Body of pancreas (tissue), 4 donors: ENCODE measurements at regions not wholly inside any gene's neighbourhood (a gene's known extent, or its start where the extent isn't known, plus 50 kb on each side); places are given as distances from the start of the nearest gene placed in this dataset.

ENCODE experiments used
- POLR2A ChIP-seq, 3 donors: fragments of 450-650 bp; IDR thresholded peaks; one replicate each; pipeline ENCODE4 v1.6.1; 2016; ENCODE audit warnings: antibody characterized with exemption in 3 of 3, mild to moderate bottlenecking in 2 of 3
- TF ChIP-seq, protein P1 (sequence below), 7 experiments: fragments of 450-650 bp in 4 of 7; fragments of 200-600 bp in 3 of 7; sonication (generic) in 3 of 7; IDR thresholded peaks; one replicate each; pipeline ENCODE4 v1.5.1; 2016 to 2019; ENCODE audit warnings: antibody characterized with exemption in 7 of 7

DNA sequence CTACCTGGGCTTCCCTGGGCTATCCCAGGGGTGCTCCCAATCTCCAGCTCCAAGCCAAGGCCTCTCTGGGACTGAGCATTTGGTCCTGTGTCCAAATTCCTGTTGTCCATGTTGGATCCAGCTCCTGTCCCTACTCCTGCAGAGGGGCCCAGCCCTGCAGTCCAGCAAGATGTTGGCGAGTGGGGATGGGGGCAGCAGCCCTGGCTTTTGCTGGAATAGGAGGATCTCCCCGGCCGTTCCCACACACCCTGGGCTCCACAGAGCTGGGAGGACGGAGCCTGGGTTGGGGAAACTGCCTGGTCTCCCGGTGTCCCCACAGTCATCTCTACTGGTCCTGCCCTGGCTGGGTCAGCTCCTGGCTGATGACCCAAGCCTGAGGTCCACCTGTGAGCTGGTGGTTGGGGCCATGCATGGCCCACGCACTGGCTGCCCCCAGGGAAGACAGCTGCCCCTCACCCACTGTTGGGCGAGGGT is 219.6 kb upstream of the C14orf180 start:
- TF ChIP-seq, protein P1, sequence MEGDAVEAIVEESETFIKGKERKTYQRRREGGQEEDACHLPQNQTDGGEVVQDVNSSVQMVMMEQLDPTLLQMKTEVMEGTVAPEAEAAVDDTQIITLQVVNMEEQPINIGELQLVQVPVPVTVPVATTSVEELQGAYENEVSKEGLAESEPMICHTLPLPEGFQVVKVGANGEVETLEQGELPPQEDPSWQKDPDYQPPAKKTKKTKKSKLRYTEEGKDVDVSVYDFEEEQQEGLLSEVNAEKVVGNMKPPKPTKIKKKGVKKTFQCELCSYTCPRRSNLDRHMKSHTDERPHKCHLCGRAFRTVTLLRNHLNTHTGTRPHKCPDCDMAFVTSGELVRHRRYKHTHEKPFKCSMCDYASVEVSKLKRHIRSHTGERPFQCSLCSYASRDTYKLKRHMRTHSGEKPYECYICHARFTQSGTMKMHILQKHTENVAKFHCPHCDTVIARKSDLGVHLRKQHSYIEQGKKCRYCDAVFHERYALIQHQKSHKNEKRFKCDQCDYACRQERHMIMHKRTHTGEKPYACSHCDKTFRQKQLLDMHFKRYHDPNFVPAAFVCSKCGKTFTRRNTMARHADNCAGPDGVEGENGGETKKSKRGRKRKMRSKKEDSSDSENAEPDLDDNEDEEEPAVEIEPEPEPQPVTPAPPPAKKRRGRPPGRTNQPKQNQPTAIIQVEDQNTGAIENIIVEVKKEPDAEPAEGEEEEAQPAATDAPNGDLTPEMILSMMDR (IDR thresholded peaks at IDR 0.05), result no peak
- no peak for TF ChIP-seq POLR2A (IDR thresholded peaks at IDR 0.05)
